Activated CD4-positive, alpha-beta T cell treated with anti-CD3 and anti-CD28 coated beads for 4 hours (primary cell): ENCODE measurements at regions not wholly inside any gene's neighbourhood (a gene's known extent, or its start where the extent isn't known, plus 50 kb on each side); places are given as distances from the start of the nearest gene placed in this dataset.
"Not testable (repeated sequence)": the region's sequence is repeated elsewhere in the genome, so short reads cannot be mapped to it uniquely, and the experiment has no call there.

Experiments
- DNase-seq, 2 donors: peaks; one replicate each; pipeline ENCODE4 v3.0.0-alpha.2; 2020

DNA sequence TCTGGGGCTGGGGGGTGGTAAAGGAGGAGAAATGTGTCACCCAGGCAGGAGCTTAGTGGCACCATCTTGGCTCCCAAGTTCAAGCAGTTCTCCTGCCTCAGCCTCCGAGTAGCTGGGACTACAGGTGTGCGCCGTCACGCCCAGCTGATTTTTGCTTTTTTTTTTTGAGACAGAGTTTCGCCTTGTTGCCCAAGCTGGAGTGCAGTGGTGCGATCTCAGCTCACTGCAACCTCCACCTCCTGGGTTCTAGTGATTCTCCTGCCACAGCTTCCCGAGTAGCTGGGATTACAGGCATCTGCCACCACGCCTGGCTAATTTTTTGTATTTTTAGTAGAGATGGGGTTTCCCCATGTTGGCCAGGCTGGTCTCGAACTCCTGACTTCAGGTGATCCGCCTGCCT, 82.1 kb upstream of the METTL9 start:
- not testable (repeated sequence) for DNase-seq

DNA sequence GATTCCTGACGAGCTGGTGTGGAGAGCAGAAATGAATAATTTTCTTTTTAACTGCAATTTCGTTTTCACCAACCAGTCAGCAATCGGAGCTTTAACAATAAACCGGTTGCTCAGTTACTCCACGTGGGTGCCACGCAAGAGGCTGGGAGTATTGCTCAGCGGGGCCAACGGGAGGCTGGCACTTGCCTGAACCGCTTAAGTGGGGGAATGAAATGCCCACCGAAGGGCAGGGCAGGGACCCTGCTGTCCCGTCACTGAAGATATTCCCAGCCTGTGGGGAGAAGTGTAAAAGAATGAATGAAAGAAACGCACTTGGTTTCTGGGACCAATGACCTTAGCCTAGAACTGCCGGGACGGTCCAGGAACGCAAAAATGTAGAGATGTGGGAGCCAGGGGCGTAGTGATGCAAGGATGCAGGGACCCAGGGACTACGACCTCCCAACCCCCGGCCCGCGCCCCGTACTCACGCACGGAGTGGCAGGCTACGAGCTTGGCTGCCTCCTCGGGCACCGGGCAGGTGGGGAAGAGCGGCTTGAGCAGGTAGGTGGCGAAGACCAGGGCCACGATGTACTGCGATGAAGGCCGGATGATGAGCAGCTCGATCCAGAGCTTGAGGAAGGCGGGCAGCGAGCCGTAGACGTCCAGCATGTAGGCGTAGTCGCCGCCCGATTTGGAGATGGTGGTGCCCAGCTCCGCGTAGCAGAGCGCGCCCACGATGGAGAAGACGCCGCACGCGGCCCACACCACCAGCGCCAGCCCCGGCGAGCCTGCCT, 79.8 kb upstream of the METTL9 start:
- peak; percentile 35 to 47 for DNase-seq

DNA sequence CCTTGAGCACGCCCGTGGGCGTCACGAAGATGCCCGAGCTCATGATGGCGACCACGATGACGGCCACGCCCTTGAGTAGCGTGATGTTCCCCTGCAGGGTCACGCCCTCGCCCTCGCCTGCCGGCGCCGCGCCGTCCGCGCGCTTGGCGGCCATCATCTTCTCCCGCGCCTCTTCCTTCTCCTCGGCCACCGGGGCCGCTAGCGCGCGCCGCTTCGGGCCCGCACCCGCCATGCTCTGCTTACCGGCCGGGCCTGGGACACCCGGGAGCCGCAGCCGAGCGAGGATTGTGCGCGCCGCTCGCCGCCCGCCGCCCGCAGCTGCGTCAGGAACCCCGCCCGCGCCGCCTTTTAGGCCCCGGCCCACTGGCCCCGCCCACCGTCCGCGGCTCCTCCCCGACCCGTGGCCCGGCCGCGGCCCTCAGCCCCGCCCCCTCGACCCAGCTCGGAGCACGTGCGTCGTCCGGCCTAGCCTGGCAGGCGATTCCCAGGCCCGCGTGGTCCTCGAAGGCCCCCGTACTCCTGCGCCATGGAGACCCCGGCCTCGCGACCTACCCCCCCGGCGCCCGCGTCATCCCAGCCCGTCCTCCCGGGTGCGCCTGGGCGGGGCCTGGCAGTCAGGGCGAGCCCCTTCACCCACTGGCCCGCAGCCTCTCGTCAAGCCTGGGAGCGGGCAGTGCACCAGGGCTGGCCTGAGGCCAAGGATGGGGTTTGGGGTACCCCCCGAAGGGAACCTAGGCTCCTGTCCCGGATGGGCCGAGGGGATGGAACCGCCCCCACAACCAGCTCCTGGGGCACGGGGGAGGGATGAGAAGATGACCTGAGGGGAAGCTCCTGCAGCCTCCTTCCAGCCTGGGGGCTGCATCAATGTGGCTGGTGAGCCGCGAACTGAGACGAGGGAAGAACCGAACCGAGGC, 79.0 kb upstream of the METTL9 start:
- peak; percentile 99 for DNase-seq

GRCh38 chr16:21521048-21521389, 78.4 kb upstream of the METTL9 start:
- DNase-seq: not testable (repeated sequence)

- not testable (repeated sequence) for DNase-seq
Measured at GRCh38 chr16:21521390-21522143, 77.8 kb upstream of the METTL9 start.

DNA sequence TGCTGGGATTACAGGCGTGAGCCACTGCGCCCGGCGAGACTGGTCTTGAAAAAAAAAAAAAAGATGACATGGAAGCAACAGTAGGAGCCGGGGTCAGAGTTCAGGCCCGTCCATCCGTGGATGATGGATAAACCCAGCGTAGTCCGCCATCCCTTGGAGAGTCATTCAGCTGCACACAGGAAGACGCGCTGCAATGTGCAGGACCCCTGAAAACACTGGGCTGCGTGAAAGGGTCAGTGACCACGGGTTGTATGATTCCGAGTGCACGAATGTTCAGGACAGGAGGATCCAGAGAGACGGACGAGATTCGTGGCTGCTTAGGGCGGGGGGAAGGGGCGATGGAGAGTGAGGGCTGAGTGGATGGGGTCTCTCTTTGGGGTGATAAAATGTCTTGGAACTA, 76.5 kb upstream of the METTL9 start:
- DNase-seq: not testable (repeated sequence)

GRCh38 chr16:21523411-21524067, 75.8 kb upstream of the METTL9 start:
- no peak for DNase-seq

- DNase-seq: no peak
Measured at GRCh38 chr16:21524068-21524751, 75.2 kb upstream of the METTL9 start.

- not testable (repeated sequence) for DNase-seq
Measured at GRCh38 chr16:21524752-21525028, 74.7 kb upstream of the METTL9 start.

DNA sequence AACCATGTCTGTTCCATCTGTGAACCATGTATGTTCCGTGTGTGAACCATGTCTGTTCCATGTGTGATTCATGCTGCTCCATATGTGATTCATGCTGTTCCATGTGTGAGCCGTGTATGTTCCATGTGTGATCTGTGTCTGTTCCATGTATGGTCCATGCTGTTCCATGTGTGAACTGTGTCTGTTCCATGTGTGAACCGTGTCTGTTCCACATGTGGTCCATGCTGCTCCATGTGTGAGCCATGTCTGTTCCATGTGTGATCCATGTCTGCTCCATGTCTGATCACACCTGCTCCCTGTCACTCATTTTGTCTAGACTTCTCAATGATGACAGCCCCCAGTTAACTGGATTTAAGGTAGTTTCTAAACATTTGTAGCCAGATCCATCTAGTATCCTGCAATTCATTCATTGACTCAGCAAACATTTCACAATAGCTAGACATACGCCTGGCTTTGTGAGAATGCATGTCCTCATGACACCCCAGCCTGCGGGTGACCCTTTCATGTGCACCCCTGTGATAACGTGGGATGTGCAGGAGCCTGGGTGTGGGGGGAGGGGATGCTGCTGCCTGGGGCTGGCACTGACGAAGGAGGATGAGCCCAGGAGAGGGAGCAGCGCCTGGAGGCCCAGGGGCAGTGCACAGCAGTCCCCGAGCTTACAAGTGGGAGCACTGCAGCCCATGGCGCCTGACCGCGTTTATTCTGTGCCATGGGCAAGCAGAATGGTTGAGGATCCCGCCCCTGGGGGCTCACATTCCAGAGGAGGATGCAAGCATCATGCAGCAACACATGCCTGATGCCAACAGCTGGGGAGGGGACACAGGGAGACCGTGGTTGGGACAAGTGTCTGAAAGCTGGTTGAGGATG, 74.1 kb upstream of the METTL9 start:
- not testable (repeated sequence) for DNase-seq

DNA sequence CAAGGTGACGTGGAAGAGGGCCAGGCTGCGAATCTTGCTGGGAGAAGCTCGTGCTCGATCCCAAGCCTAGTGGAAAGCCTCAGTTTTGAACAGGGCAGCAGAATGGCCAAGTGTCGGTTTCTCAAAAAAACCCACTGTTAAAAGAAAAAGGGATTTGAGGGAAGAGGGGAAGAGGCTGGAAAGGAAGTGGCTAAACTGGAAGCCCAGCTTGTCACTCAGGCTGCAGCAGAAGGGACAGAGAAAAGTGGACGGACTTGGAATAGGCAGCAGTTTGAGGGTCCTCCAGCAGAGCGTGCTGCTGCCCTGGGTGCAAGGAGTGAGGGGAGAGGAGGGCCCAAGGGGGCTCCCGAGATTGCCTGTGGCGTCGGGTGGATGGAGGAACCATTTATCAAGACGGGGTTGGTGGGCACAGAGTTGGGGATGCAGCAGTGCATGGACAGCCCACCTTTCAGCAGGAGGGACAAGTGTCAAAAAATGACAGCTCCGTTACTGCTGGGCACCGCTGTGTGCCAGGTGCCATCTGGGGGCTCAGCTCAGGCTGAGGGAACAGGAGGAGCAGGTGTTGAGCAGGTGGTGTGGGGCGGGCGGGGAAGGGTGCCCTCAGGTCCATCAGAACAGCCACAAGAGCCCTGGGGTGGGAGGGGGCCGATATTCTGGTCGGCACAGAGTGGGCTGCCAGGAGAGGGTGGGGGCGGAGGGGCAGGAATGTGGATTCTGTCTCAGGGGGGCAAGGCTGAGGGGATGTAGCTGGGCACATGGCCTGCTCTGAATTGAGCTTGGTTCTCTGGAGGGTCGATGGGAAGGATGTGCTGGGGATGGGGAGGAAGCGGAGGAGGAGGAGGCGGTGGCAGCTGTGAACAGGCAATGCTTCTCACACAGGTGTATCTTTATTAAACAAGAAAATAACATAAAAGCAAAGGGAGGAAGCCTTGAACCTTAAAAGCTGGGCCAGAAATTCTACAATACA, 73.1 kb upstream of the METTL9 start:
- DNase-seq: not testable (repeated sequence)

- DNase-seq: no peak
Measured at GRCh38 chr16:21526923-21527807, 72.2 kb upstream of the METTL9 start.

DNA sequence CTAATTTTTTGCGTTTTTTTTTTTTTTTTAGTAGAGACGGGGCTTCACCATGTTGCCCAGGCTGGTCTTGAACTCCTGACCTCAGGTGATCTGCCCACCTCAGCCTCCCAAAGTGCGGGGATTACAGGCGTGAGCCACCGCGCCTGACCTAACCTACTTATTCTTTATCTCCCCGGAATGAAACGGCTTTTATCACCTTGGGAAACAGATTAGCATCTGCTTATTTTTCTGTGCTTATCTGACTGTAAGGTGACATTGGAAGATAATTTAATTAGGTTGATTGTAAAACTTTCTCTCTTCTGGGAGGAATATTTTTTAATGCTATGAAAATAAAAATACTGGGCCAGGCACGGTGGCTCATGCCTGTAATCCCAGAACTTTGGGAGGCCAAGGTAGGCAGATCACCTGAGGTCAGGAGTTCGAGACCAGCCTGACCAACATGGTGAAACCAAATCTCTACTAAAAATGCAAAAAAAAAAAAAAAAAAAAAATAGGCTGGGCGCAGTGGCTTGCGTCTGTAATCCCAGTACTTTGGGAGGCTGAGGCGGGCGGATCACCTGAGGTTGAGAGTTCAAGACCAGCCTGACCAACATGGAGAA, 70.2 kb upstream of the METTL9 start:
- DNase-seq: not testable (repeated sequence)

DNA sequence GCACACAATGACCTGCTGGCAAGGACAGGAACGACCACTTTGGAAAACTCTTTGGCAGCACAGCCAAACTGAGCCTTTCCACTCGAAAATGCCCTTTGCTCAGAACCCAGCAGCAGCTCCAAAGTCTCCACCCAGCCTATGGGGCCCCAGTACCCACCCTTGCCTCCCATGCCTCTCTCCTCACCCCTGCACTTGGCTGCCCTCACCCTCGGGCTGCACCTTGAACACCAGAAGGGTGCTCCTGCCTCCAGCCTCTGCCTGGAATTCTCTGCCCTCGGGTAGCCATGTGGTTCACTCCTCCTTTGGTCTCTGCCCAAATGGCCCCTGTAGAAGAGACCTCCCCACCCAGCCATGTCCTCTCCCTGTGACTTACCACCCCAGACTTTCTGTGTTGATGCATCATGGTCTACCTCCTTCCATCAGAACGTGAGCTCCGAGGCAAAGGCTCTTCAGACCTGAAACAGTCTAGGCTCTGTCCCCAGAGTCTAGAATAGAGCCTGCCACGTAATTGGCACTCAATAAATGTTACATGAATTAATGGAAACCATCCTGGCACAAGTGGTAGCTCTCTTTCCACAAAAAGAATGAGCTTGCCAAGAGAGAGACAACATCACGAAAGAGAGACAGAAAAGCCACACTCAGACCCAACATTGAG, 68.5 kb upstream of the METTL9 start:
- DNase-seq: not testable (repeated sequence)

GRCh38 chr16:21532996-21533395, 66.4 kb upstream of the METTL9 start:
- not testable (repeated sequence) for DNase-seq

GRCh38 chr16:21533474-21533873, 65.9 kb upstream of the METTL9 start:
- not testable (repeated sequence) for DNase-seq

- DNase-seq: not testable (repeated sequence)
Measured at GRCh38 chr16:21534561-21534960, 64.8 kb upstream of the METTL9 start.

DNA sequence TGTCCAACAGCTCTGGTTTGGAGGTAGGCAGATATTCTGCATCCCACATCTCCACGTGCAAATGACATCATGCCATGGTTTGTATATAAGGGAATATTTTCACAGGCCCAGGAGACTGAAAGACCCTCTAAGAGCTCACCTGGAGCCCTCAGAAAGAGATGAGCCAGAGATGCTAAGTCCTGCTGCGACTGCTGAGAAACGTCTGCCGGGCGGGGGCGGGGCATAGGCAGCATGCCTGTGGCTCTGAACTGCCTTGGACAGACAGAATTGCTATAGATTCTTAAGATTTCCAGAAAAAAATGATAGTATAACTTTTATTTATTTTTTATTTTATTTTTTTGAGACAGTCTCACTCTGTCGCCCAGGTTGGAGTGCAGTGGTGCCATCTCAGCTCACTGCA, 64.2 kb upstream of the METTL9 start:
- not testable (repeated sequence) for DNase-seq
